ENCODE measurements at regions not wholly inside any gene's neighbourhood (a gene's known extent, or its start where the extent isn't known, plus 50 kb on each side); places are given as distances from the start of the nearest gene placed in this dataset.
"Not testable (repeated sequence)": the region's sequence is repeated elsewhere in the genome, so short reads cannot be mapped to it uniquely, and the experiment has no call there.

GRCh38 chr9:41026912-41027676 lies 101.4 kb downstream of the FOXD4L6 start:
- not testable (repeated sequence) for TF ChIP-seq POLR2A (IDR thresholded peaks at IDR 0.05); CTCF (IDR thresholded peaks at IDR 0.05 in 8 of 11, conservative IDR thresholded peaks at IDR 0.05 in 3 of 11); POLR2AphosphoS5 (IDR thresholded peaks at IDR 0.05)

Measured in spleen (tissue), 7 donors.